Type B pancreatic cell (in vitro differentiated cells): ENCODE measurements at regions not wholly inside any gene's neighbourhood (a gene's known extent, or its start where the extent isn't known, plus 50 kb on each side); places are given as distances from the start of the nearest gene placed in this dataset.

Source experiments
- DNase-seq: peaks from one replicate; pipeline ENCODE4 v3.0.0; 2021; ENCODE audit warnings: mixed read lengths; ENCODE audit not compliant: unreplicated experiment; ENCODE audit errors: extremely low spot score
- H3K27ac Mint-ChIP-seq: 2 replicates; pipeline ENCODE4 v1.8.0; 2021; ENCODE audit warnings: mild to moderate bottlenecking, mixed read lengths
- H3K27me3 Mint-ChIP-seq: 2 replicates; pipeline ENCODE4 v1.8.0; 2021; ENCODE audit warnings: mixed read lengths
- H3K36me3 Mint-ChIP-seq: 2 replicates; pipeline ENCODE4 v1.8.0; 2021; ENCODE audit warnings: mixed read lengths
- H3K4me1 Mint-ChIP-seq: one replicate; pipeline ENCODE4 v1.8.0; 2021; ENCODE audit warnings: mixed read lengths; ENCODE audit not compliant: unreplicated experiment
- H3K4me3 Mint-ChIP-seq: 2 replicates; pipeline ENCODE4 v1.8.0; 2021; ENCODE audit warnings: mild to moderate bottlenecking, mixed read lengths
- H3K9me3 Mint-ChIP-seq: 2 replicates; pipeline ENCODE4 v1.8.0; 2021; ENCODE audit warnings: mixed read lengths
- TF ChIP-seq, protein P1 (sequence below): fragments of 200-600 bp; sonication (generic); conservative IDR thresholded peaks from 2 replicates; pipeline ENCODE4 v1.5.0; 2021; ENCODE audit warnings: antibody characterized with exemption, mild to moderate bottlenecking

DNA sequence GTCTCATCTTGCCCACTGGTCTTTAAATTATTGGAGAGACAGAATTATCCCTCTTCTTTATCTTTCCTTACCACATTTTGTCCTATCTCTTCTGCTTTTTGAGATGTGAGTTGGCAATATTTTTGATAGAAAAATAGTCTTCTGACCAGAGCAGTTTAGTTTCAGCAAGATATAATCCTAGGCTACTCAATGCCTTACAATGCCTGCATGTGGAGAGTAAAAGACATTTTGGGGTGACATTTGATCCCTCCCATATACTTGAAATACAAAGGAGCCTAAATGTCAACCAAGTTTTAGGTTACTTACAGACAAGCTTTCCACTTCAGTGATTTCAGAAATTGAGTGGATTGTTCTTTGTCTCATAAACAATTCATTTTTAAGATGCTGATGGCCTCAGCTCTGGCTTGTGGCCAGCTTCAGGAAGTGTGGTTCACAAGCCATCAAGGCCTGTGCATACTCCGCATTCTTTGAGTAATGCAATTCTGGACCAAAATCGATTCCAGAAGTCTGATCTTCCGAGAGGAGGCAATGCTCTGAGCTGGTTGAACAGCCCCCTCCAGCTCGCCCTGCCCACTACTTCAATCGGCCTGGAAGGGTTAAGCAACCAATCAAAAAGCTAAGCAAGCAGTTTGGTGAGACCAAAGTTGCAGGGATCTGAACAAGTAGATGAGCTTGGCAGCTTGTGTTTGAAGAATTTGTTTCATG lies 274.4 kb downstream of the BLID start:
- Mint-ChIP-seq H3K4me1 (peaks cover 20% of the 10 kb centered on the region), H3K27ac (no peak overlapping the region), H3K4me3 (no peak overlapping the region), H3K9me3 (peaks cover 3% of the 10 kb centered on the region), H3K36me3 (no peaks in the 10 kb centered on the region), H3K27me3 (no peaks in the 10 kb centered on the region)
- TF ChIP-seq, protein P1, sequence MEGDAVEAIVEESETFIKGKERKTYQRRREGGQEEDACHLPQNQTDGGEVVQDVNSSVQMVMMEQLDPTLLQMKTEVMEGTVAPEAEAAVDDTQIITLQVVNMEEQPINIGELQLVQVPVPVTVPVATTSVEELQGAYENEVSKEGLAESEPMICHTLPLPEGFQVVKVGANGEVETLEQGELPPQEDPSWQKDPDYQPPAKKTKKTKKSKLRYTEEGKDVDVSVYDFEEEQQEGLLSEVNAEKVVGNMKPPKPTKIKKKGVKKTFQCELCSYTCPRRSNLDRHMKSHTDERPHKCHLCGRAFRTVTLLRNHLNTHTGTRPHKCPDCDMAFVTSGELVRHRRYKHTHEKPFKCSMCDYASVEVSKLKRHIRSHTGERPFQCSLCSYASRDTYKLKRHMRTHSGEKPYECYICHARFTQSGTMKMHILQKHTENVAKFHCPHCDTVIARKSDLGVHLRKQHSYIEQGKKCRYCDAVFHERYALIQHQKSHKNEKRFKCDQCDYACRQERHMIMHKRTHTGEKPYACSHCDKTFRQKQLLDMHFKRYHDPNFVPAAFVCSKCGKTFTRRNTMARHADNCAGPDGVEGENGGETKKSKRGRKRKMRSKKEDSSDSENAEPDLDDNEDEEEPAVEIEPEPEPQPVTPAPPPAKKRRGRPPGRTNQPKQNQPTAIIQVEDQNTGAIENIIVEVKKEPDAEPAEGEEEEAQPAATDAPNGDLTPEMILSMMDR, result no peak
- DNase-seq, result no peak

DNA sequence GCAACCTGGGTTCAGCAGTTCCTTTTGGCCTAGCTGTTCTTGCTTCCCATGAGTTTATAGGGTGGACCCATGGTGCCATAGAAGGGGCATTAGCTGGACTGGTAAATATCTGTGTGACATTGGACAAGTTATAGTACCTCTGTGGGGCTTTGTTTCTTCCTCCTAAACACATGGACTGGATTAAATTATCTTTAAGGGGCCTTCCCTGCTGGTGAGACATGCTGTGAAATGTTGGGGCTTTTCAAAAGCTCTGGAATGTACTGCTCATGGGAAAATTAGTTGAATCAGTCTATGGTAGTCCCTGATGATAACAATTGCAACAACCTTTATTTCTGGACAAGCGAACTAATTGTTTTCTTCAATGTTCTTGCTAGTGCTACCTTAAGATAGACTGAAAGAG lies 276.2 kb downstream of the BLID start:
- Mint-ChIP-seq H3K27ac (no peak overlapping the region), H3K36me3 (no peaks in the 10 kb centered on the region), H3K27me3 (no peaks in the 10 kb centered on the region), H3K9me3 (peaks cover 3% of the 10 kb centered on the region), H3K4me1 (peaks cover 20% of the 10 kb centered on the region), H3K4me3 (no peak overlapping the region)
- TF ChIP-seq, protein P1, result no peak
- DNase-seq, result no peak

DNA sequence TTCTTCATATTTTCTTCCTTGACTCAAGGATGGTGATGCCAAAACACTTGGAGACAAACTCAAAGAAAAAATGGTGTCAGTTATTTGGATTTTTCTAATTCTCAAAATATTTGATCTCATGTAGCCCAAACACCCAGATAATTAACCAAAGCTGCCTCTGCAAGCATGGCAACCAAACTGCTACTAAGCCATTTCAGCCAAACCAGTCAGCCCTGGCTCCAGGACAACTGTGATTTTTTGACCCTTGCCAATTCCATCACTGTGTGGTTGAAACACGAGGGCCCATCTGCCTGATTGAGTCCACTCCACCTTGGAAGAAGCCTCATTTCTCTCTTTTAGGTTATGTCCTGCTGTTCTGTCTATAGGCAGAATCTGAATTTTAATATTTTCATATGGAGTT lies 277.4 kb downstream of the BLID start:
- Mint-ChIP-seq H3K9me3 (peaks cover 10% of the 10 kb centered on the region), H3K36me3 (no peaks in the 10 kb centered on the region), H3K27me3 (no peaks in the 10 kb centered on the region), H3K4me1 (peaks cover 20% of the 10 kb centered on the region), H3K27ac (no peak overlapping the region), H3K4me3 (no peak overlapping the region)
- TF ChIP-seq, protein P1, result no peak
- DNase-seq, result no peak

DNA sequence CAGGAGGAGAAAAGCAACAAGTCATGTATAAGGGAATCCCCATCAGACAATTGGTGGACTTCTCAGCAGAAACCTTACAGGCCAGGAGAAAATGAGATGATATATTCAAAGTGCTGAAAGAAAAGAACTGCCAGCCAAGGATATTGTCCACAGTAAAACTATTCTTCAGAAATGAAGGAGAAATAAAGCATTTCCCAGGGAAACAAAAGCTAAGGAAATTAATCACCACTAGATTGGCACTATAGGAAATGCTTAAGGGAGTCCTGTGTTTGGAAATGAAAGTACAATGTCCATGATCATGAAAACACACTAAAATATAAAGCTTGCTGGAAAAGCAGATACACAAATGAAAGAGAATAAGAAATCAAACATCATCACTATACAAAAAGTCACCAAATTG lies 282.0 kb downstream of the BLID start:
- Mint-ChIP-seq H3K27me3 (no peaks in the 10 kb centered on the region), H3K36me3 (peaks cover 4% of the 10 kb centered on the region), H3K4me1 (no peaks in the 10 kb centered on the region), H3K27ac (no peak overlapping the region), H3K9me3 (peaks cover 17% of the 10 kb centered on the region), H3K4me3 (no peak overlapping the region)
- TF ChIP-seq, protein P1, result no peak
- no peak for DNase-seq

- Mint-ChIP-seq H3K9me3 (peaks cover 17% of the 10 kb centered on the region), H3K27ac (no peak overlapping the region), H3K4me1 (no peaks in the 10 kb centered on the region), H3K4me3 (no peak overlapping the region), H3K36me3 (peaks cover 4% of the 10 kb centered on the region), H3K27me3 (no peaks in the 10 kb centered on the region)
- TF ChIP-seq, protein P1, result no peak
- DNase-seq, result no peak
Observed at GRCh38 chr11:121829159-121829643, 286.8 kb downstream of the BLID start.
